ENCODE measurements at regions not wholly inside any gene's neighbourhood (a gene's known extent, or its start where the extent isn't known, plus 50 kb on each side); places are given as distances from the start of the nearest gene placed in this dataset.

DNA sequence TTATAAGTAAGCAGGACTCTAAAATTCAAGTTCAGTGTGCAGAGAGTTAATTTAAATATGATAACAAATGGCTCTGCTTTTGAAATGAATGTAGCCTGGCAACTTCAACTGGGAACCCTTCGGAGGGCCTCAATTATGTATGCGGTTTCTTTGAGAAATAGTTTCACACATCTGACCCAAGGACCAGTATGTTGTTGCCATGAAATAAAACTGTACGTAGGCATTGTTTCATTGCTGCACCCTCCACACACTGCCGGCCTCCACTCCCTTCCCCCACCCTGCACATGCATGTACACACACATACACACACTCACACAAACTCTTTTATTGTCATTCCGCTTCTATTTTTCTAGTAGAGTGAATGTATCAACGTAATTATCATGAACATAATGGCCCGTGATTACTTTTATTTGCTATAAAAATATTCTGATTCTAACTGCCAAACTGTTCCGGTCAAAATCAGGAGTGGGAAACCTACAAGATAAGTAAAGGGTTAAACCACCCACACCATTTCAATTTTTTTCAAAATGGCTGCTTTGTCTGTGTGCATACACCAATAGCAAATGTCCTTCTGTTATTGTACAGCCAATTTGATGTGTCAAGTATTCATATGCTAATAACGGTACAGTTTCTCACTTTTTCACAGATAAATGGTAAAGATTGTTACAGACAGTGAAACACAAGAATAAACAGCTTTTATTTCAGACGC, 215.5 kb upstream of the TMEM161B start:
- no peak for DNase-seq

DNA sequence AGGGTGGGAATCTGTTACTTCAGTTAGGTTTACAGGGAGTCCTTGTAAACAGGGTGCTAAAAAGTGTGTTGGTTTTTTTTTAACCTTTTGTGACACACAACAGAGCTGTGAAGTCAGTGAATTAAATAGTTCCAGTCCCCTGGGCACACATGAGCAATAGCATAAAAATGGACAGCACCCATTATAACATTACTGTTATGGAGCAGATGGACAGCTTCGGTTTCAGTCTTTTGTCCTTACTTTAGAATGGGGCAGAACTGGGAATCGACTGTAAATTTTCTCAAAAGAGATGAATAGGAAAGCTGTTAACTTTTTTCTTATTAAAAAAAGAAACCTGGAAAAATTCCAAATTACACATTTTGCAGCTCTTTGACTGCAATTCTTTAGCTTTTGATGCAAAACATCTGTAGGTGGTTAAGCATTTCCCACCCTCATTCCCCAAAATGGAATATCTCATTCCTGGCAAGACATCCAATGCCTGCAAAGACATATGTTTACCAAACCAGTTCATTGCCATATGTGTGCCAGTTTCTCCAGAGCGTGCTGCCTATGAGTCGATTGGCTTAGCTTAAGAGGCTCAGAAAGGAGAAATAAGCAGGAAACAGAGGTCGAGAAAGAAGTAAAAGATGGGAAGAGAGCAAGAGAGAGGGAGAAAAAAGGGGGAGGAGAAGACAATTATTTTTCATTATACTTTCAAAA, 212.3 kb upstream of the TMEM161B start:
- no peak for DNase-seq

DNA sequence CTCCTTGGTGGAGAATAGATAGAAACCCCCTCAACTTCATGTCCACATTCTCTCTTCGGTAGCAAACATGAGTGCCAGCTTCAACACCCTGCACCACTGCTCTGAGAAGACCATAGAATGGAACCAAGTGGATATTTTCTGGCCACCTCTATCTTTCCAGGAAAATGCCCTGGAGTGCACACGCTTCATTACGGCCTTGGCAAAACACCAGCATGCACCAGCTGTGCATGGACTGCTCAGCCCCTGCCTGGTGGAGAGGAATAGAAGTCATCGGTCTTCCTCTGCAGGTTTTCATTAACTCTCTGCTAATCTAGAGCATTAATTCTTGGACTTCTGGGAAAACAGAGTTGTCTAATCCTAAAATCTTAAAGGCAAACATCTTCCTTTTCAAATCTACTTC, 211.6 kb upstream of the TMEM161B start:
- DNase-seq = no peak

DNA sequence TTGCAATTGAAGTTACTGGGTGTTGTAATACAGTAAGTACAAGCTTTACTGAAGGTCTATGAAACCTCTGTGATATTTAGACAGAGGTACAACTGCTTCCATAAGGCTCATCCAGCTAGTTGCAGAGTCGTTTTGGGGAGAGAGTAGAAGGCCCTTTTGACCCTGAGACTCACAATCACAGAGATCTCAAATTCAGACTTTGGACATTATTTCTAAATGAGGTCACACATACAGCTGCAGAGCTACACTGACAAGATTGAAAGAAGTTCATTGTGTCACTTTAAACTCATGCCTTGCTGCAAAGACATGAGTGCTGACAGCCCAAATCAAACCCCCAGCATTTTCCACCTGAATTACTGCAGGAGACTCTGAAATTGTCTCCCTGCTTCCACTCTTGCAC, 205.9 kb upstream of the TMEM161B start:
- no peak for DNase-seq

DNA sequence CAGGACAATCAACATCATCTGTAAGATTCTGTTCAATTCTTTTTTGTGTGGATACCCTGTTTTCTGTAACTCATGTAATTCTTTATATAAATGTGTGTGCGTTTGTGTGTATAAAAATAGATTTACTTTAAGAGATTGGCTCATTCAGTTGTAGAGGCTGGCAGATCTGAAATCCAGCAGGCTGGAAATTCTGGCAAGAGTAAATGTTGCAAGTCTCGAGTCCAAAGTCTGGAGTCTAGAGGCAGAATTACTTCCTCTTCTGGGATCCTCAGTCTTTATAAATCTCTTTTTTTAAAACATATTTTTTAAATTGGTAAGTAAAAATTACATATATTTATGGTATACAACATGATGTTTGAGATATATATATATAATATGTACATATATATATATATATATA, 202.1 kb upstream of the TMEM161B start:
- no peak for DNase-seq

DNA sequence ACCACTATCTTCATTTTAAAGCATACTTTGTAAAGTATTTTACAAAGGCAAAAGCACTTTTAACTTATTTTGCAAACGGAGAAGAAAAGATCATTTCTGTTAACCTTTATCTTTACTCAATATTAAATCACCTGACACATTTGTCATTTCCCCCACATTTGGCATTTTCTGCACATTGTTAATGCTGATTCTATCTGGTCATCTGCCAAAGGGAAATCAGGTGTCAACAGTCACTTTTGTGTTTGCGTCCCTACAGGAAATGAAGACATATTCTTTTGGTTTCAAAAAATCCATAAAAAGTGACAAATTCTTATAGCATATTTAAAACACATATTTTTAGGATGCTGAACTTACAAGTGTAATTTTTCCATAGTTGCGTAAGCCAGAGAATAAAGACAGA, 191.3 kb upstream of the TMEM161B start:
- DNase-seq = no peak

DNA sequence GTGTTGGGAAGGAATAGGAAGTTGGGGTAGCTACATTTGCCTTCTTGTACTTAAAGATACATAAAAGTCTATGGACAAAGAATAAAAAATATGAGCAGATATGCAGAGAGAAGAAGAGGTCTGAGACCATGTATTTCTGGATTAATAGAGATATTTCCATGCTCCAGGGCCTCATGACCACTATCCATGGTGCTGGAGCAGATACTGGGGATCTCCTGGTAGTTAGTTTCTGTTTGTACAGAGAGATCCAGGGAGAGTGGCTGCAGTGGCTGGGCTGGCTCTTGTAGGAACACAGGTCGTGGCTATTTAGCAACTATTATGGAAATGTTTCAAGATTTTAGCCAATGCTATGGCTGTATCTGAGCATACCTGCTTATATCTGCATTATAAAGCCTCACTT, 184.2 kb upstream of the TMEM161B start:
- DNase-seq = no peak

DNA sequence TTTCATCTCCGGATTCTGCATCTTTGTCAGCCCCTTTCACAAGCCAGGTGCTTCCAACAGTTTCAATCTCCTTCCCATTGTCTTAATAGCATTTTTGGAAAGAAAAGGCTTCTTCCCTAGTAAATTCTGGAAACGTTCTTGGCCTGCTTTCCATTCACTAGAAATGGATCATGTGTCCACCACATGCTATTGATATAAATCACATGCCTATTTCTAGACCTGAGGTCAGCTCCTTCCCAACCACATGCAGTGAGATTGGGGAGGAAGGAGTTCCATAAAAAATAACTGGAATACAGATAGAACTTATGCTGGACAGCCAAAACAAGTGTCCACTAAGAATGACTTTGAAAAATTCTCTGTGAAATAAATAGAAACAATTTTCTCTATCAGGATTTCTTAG, 181.6 kb upstream of the TMEM161B start:
- no peak for DNase-seq

DNA sequence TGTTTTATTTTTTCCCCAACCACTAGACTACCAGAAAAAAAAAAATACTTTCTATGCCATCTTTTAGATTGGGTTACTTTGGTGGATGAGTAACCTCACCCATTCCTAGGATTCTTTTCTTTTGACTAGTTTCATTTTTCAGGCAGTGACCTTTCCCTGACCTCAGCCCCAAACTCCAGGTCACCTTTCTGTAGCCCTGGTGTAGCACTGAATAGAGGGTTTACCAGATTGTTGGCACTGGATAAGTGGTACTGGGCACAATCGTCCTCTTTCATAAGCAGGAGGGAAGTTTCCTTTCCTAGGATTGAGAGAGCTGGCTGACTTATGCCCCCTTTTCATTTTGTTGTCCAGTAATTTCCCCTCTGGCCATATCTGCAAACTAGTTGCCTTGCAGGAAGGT, 169.4 kb upstream of the TMEM161B start:
- DNase-seq = no peak

DNA sequence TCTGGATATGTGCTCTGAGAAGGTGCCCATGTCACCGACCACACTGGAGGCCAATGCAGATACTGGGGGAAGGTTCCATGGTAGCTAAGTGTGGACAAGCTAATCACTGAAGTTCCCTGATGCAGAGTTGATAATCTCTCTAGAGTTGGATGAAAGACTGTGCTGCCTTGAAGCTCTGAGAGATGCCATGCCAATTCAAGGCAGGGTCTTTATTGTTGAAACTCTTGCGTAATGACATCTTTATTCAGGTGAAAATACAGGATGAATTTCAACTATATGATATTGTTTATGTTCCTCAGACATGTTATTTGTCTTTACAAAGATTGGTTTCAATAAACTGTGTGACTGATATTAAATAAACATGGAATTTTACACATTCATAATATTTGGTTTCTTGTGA, 167.6 kb upstream of the TMEM161B start:
- DNase-seq = no peak

DNA sequence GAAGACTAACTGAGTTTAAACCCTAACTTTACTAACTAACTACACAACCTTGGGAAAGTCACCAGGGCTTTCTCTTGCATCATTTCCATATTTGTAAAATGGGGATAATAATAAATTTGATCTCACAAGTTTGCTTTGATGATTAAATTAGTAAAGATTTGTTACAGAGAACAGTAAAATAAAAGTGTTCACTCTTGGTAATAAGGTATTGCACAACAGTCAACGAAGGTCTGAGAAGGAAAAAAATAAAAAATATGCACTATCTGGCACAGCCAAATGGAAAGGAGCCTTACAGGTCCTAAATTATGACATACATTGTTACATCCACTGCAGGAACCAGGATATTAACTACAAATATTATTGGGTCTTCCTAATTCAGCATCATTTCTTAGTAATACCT, 160.0 kb upstream of the TMEM161B start:
- DNase-seq = no peak

DNA sequence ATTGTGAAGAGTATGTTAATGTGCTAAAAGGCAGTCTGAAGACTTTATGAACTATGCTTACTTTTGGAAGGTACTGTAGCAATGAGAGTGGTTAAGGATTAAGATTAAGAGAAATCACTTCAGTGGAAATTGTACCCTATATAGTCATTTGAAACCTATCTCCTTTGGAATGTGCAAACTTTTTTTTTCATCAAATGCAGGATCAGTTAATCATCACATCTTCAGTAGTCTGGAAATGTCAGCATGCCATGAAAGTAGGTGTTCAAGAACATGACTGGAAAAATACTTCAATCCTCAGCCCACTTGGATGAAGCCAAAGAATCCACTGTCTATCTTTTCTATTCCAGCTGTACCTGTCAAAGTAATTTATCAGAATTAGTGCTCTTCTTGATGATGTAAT, 157.8 kb upstream of the TMEM161B start:
- no peak for DNase-seq

DNA sequence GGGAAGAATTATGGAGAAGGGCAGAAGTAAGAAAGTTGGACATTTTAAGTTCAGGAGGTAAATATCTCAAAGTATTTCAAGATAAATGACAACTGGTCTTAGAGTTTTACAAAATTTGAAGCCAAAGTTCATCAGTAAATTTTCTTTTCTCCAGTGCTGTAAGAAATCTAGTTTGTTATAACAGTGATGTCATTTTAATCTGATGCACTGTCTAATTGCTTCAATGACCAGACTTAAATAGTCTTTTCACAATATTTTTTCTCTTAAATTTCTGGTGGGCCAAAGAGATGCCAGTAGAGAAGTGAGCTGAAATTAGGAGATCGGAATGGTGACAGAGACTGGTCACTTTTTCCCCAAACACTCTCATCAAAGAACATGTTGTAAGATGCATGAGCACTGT, 156.5 kb upstream of the TMEM161B start:
- no peak for DNase-seq

DNA sequence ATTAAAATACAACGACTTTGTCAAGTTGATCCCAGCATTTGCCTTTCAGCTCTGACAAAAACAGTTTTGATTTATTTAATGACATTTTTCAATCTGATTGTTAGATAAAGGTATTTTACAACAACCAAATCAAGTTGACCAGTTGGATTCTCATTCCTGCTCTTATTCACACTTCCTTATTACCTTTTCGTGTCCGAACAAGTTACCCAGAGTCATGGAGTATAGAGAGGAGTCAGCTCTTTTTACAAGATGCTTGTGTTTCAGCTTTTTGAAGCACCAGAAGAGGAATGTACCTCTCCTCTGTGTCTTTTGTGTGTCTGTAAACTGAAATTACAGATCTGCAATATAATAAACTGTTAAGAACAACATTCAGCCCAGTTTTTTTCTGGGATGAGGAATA, 151.3 kb upstream of the TMEM161B start:
- DNase-seq = no peak

DNA sequence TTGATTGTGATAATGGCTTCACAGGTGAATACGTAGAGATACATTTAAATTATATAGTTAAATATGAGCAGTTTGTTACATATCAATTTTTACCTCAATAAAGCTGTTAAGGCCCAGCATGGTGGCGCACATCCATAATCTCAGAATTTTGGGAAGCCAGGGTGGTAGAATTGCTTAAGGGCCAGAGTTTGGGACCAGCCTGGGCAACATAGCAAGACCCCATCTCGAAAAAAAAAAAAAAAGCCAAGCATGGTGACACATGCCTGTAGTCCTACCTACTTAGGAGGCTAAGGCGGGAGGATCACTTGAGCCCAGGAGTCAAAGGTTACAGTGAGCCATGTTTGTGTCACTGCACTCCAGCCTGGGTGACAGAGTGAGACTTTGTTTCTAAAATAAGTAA, 138.7 kb upstream of the TMEM161B start:
- no peak for DNase-seq

DNA sequence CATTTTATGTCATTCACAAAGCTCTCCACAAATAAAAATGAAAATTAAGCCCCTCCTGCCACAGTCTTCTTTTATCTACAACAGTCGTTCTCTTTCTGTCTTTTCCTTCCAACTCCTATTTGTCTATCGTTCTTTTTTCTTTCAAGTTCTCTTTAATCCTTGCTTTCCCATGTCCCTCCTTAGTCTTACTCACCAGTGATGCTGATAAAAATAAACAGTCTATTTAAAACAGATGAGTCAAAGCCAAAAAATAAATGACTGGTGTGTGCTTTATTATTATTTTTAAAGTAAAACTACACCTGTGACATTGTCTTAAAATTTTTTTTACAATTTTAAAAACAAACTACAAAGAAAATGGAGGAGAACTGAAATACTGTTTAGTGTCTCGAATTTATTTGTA, 137.1 kb upstream of the TMEM161B start:
- no peak for DNase-seq

DNA sequence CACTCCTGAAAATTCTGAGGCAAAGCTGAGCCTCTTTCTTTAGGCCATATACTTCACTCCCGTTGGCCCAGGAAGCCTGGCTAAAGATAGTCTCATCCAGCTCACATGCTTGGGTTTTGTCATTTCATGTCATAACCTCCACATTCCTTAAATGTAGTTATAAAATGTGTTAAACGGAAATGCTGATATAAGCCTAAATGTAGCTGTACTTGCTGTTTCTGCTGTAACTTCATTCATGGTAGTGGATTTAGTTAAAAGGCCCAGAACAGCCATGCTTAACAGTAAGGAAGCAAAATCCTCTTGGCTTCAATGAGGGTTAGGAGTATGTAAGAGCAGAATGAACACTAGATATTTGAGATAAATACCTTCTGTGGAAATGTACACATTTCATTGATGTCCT, 135.8 kb upstream of the TMEM161B start:
- DNase-seq = no peak

DNA sequence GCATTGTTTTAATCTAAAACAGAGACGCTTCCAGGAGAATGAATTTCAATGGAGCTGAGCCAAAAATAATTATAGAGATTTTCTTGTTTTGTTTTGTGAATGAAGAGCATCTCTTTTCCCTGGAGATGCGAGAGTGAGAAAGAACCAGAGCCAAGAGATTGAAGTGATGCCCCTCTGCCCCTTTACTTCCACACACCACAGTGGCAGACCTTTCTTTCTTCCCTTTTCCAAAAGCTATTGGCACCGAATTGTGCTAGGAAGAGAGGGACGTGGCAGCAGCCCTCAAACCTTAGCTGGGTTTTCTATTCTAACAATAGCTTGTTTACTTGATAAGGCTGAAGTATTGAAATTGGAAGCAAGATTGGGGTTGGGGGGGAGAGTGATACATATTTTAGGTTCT, 133.0 kb upstream of the TMEM161B start:
- no peak for DNase-seq

DNA sequence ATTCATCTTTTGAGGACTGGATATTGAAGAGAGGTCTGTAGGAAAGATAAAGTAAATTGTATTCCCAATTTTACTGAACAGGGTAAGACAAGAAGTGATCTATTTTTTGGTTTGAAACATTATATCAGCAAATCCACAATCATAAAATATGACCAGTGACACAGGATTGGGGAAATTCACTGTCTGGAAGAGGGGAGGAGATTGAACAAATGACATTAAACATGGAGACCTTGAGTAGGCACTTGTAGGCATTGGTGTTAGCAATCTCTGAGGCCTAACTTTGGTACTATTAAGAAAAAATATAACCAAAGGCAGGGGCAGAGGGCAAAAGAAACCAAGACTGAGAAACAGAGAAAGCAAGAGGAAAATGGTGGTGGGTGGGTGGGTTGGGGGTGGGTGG, 132.6 kb upstream of the TMEM161B start:
- no peak for DNase-seq

DNA sequence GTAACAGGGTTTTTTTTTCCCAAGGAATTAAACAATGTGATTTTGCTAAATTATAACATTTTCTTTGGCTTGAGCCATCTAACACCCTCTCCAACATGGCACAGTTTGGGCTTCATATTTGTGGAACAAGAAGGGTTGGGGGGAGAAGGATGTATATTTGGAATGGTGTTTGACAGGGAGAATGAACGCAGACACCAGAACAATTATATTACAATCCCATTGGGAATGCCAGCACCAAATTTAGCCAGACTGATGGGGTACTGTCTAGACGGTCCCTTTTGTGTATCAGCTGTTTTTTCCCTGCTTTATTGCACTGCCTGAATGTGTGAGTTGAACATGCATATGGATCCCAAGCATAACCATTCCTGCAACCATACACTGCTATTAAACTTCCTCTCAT, 130.9 kb upstream of the TMEM161B start:
- no peak for DNase-seq

DNA sequence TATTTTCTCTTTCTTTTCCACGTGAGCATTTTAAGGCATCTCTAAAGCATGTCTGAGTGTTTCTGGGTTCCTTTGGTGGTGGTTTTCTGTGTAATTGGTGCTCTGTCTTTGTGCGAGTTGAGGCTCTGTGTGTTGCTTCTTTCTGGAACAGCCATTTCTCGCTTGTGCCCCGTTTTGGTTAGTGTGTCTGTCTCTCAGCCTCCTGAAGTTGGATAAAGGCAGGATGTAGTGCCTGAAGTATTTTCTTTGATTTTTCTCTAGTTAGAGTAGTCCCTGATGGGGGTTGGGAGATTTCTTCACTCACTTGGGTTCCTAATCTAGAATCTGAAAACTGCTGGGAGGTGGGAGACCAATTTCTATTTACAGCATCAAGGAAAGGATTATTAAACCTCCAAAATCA, 129.7 kb upstream of the TMEM161B start:
- DNase-seq = no peak

DNA sequence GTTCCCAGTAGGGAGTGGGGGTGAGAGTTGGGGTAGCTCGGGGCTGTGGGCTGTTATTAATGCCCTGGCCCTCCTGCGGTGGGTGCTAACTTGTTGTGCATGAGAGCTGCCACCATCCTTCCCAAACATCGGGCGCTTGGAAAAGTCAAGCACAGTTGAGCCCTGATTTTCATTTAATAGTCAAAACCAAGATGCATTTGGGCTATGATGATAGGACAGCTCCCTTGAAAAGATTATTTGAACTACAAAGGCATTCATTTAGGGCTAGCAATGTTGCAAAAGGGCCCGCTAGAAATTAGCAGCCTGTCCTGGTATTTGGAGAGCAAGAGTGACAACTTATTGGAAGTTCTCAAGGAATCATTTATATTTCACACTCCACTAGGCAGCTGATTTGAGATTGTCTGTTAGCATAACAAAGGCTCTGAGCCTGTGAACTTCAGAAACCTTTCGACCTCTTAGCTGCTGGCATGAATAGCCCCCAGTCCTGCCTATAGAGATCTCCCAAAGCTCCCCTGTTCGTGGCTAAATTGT, 128.2 kb upstream of the TMEM161B start:
- DNase-seq = no peak

DNA sequence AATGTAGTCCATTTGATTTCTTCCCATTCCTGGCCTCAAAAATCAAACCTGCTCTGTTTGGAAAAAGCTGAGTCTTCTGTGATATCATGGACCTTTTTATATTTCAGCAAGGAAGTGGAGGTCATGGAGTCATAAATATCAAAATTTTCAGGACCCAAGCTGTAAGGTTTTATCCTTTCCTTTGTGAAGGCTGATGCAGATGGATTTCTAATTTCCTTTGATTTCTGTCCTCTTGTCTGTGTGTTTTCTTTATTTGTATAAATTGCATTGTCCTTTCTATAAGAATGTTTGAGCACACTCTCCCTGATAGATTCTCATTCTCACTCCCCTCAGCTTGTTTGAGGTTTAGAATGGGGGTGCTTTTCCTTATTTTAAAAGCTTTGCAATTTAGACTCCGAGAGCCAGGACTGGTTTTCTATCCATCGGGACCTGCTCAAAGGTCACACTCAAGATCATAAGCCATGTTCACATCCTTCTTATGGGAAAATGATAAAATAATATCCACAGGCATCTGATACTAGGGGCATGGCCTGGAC, 127.4 kb upstream of the TMEM161B start:
- DNase-seq = no peak

DNA sequence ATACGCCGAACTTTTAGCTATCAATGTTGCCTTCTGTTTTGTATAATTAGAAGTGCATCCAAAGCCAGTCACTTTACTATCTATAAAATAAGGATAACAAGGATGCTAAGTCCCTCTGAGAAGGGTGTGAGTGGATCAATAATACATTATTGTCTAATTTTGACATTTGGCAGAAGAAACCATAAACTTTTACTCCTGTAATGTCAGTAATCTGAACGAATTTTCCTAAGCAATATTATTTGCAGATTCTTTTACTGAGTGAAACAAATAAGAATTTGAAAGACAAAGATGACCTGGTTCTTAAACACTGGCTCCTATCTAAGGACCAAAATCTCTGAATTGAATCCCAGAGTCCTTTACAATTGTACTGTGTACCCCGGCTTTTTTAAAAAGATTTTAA, 126.6 kb upstream of the TMEM161B start:
- no peak for DNase-seq

Data from NCI-H2029 (cell line).